GM12878 (cell line): ENCODE measurements at regions not wholly inside any gene's neighbourhood (a gene's known extent, or its start where the extent isn't known, plus 50 kb on each side); places are given as distances from the start of the nearest gene placed in this dataset.

Experiments used
- ATAC-seq: fragments of 200-7000 bp; cut with Tn5 transposase; 3 replicates; pipeline ENCODE4 v1.9.1; 2020; ENCODE audit warnings: mild to moderate bottlenecking, moderate library complexity
- BruUV-seq: library from RNA; stranded (reverse); fragments of 400-500 nt; replicated peaks from 2 replicates; lab custom pipeline; 2021; lab: Mats Ljungman, UMichigan
- CTCF ChIA-PET: fragments of 300-600 bp; sonication (Branson Sonifier 250); formaldehyde crosslinking; extraction: SDS; loops from one replicate; lab custom pipeline; 2021; ENCODE audit warnings: inconsistent platforms; lab: Yijun Ruan, JAX
- POLR2A ChIA-PET: fragments of 350-600 bp; formaldehyde crosslinking; extraction: SDS; loops from one replicate; lab custom pipeline; 2021; ENCODE audit warnings: inconsistent platforms; lab: Charles Lee
- RAD21 ChIA-PET: fragments of 300-600 bp; sonication (Branson Sonifier 250); formaldehyde crosslinking; loops from one replicate; lab custom pipeline; 2023; ENCODE audit warnings: antibody characterized with exemption; ENCODE audit not compliant: unreplicated experiment; lab: Charles Lee
- SMC1A ChIA-PET: fragments of 300-600 bp; sonication (Branson Sonifier 250); formaldehyde crosslinking; loops from one replicate; lab custom pipeline; 2023; ENCODE audit not compliant: unreplicated experiment, uncharacterized antibody; lab: Charles Lee
- DNase-seq: peaks from one replicate; pipeline ENCODE4 v3.0.0-alpha.2; 2011; ENCODE audit warnings: low read depth, low spot score
- FAIRE-seq: peaks from 3 replicates; lab custom pipeline; 2011; peaks lifted over from hg19 to GRCh38; lab: Jason Lieb, UNC
- H2AFZ ChIP-seq: 2 replicates; pipeline ENCODE4 v1.6.0; 2011; ENCODE audit warnings: low read depth, low read length, control low read depth; ENCODE audit not compliant: control insufficient read depth
- H3K27ac ChIP-seq: 2 replicates; pipeline ENCODE4 v1.5.1; 2011; ENCODE audit warnings: control low read depth; ENCODE audit not compliant: control insufficient read depth, insufficient read depth
- H3K27me3 ChIP-seq, 2 experiments: replicated peaks in 1 of 2; 2 replicates each; pipeline versions ENCODE4 v1.6.0 to v1.6.1; 2011; ENCODE audit warnings: low read length in 1 of 2; ENCODE audit not compliant: control insufficient read depth in 2 of 2, insufficient read depth in 2 of 2
- H3K36me3 ChIP-seq, 2 experiments: 2 replicates each; pipeline ENCODE4 v1.5.1; 2011; ENCODE audit warnings: low read length in 1 of 2; ENCODE audit not compliant: control insufficient read depth in 2 of 2, insufficient read depth in 2 of 2
- H3K4me1 ChIP-seq: 2 replicates; pipeline ENCODE4 v1.6.1; 2011; ENCODE audit warnings: mild to moderate bottlenecking, low read length, moderate library complexity, mixed read lengths; ENCODE audit not compliant: control insufficient read depth, insufficient read depth
- H3K4me2 ChIP-seq: 2 replicates; pipeline ENCODE4 v1.6.0; 2011; ENCODE audit warnings: control low read depth; ENCODE audit not compliant: control insufficient read depth, insufficient read depth
- H3K4me3 ChIP-seq: fragments of 200-600 bp; sonication (generic); 2 replicates; pipeline ENCODE4 v1.5.1; 2016
- H3K79me2 ChIP-seq: 2 replicates; pipeline ENCODE4 v1.6.0; 2011; ENCODE audit warnings: low read length; ENCODE audit not compliant: control insufficient read depth, insufficient read depth
- H3K9ac ChIP-seq: 2 replicates; pipeline ENCODE4 v1.8.0; 2011; ENCODE audit warnings: low read length, control low read depth, mixed read lengths; ENCODE audit not compliant: control insufficient read depth, insufficient read depth
- H3K9me3 ChIP-seq: replicated peaks from 3 replicates; pipeline ENCODE4 v1.5.1; 2011; ENCODE audit warnings: mild to moderate bottlenecking, low read length; ENCODE audit not compliant: control insufficient read depth, insufficient read depth
- H4K20me1 ChIP-seq: 2 replicates; pipeline ENCODE4 v1.6.0; 2011; ENCODE audit not compliant: control insufficient read depth, insufficient read depth
- BACH1 ChIP-seq: fragments of 450-650 bp; IDR thresholded peaks from 2 replicates; pipeline ENCODE4 v1.6.1; 2017; ENCODE audit warnings: mild to moderate bottlenecking, borderline replicate concordance
- BMI1 ChIP-seq: fragments of 450-650 bp; IDR thresholded peaks from 2 replicates; pipeline ENCODE4 v1.6.1; 2016; ENCODE audit warnings: mild to moderate bottlenecking, moderate library complexity, borderline replicate concordance
- CBX3 ChIP-seq: fragments of 200-600 bp; sonication (generic); IDR thresholded peaks from 2 replicates; pipeline ENCODE4 v1.6.1; 2016; ENCODE audit warnings: low read depth, borderline replicate concordance
- CBX5 ChIP-seq: sonication (generic); IDR thresholded peaks from 2 replicates; pipeline ENCODE4 v1.6.1; 2016; ENCODE audit warnings: low read depth, moderate library complexity, mild to moderate bottlenecking, inconsistent platforms
- E2F8 ChIP-seq: fragments of 450-650 bp; IDR thresholded peaks from 2 replicates; pipeline ENCODE4 v1.6.1; 2018; ENCODE audit warnings: mild to moderate bottlenecking, low read depth, moderate library complexity; ENCODE audit not compliant: partially characterized antibody
- ESRRA ChIP-seq: IDR thresholded peaks from 2 replicates; pipeline ENCODE4 v1.6.1; 2012; ENCODE audit warnings: mild to moderate bottlenecking, low read length, improper control_type of control experiment
- GABPA ChIP-seq: IDR thresholded peaks from 2 replicates; pipeline ENCODE4 v1.6.1; 2014; ENCODE audit warnings: antibody characterized with exemption, low read depth, mild to moderate bottlenecking, inconsistent platforms
- MEF2B ChIP-seq: fragments of 450-650 bp; IDR thresholded peaks from 2 replicates; pipeline ENCODE4 v1.6.1; 2018; ENCODE audit warnings: mild to moderate bottlenecking, moderate library complexity; ENCODE audit not compliant: partially characterized antibody, poor library complexity, severe bottlenecking
- NR2C2 ChIP-seq: IDR thresholded peaks from 2 replicates; pipeline ENCODE4 v1.6.1; 2011; ENCODE audit warnings: borderline replicate concordance, low read depth; ENCODE audit not compliant: control insufficient read depth, insufficient read length
- PML ChIP-seq: IDR thresholded peaks from 2 replicates; pipeline ENCODE4 v1.6.1; 2012; ENCODE audit warnings: low read length, inconsistent platforms
- POU2F2 ChIP-seq: IDR thresholded peaks from 3 replicates; pipeline ENCODE4 v1.6.1; 2011; ENCODE audit warnings: low read depth, mild to moderate bottlenecking, low read length, borderline replicate concordance
- PRDM15 ChIP-seq: fragments of 450-650 bp; formaldehyde crosslinking; IDR thresholded peaks from 2 replicates; pipeline ENCODE4 v1.4.0; 2020; ENCODE audit warnings: mild to moderate bottlenecking, moderate library complexity
- SMARCA5 ChIP-seq: fragments of 450-650 bp; IDR thresholded peaks from 2 replicates; pipeline ENCODE4 v1.6.1; 2017; ENCODE audit warnings: mild to moderate bottlenecking
- SUPT20H ChIP-seq: IDR thresholded peaks from 2 replicates; pipeline ENCODE4 v1.6.1; 2011; ENCODE audit warnings: low read depth, mild to moderate bottlenecking, low read length, moderate library complexity, borderline replicate concordance; ENCODE audit not compliant: control insufficient read depth
- TBL1XR1 ChIP-seq: IDR thresholded peaks from 2 replicates; pipeline ENCODE4 v1.6.1; 2012; ENCODE audit warnings: low read depth, low read length, improper control_type of control experiment
- TCF7 ChIP-seq: IDR thresholded peaks from 2 replicates; pipeline ENCODE4 v1.6.1; 2014; ENCODE audit warnings: antibody characterized with exemption, borderline replicate concordance
- WRNIP1 ChIP-seq: IDR thresholded peaks from 2 replicates; pipeline ENCODE4 v1.6.1; 2011; ENCODE audit warnings: low read depth, low read length, improper control_type of control experiment, borderline replicate concordance
- ZNF384 ChIP-seq: IDR thresholded peaks from 2 replicates; pipeline ENCODE4 v1.6.1; 2012; ENCODE audit warnings: low read depth, mild to moderate bottlenecking, low read length, improper control_type of control experiment, borderline replicate concordance
- ZZZ3 ChIP-seq: IDR thresholded peaks from 2 replicates; pipeline ENCODE4 v1.6.1; 2011; ENCODE audit warnings: low read depth; ENCODE audit not compliant: control insufficient read depth, insufficient read length
- WGBS: methylation state at CpG from one replicate; pipeline ENCODE4 v1.1.6; 2016; ENCODE audit warnings: low lambda C conversion rate; ENCODE audit not compliant: insufficient replicate concordance, insufficient coverage; ENCODE audit errors: missing lambda C conversion rate; 5-methylcytosine and 5-hydroxymethylcytosine counted together
- in situ Hi-C: fragments of 300-500 bp; cut with MboI; formaldehyde crosslinking; loops from 9 replicates; pipeline ENCODE4 v1.14.3; 2018; ENCODE audit warnings: mixed read lengths
- intact Hi-C: fragments of 100-400 bp; cut with micrococcal nuclease; formaldehyde crosslinking; loops from one replicate; pipeline ENCODE4 v1.14.2; 2022; ENCODE audit not compliant: unreplicated experiment

- ChIA-PET POLR2A (no interaction called here), CTCF (no interaction called here), RAD21 (no interaction called here)
- Histone ChIP-seq H3K27ac (no peak overlapping the region), H4K20me1 (no peaks in the 10 kb centered on the region), H3K9ac (no peak overlapping the region), H3K27me3 (no peaks in the 10 kb centered on the region; a peak in 1 of 4 replicates), H3K9me3 (no peaks in the 10 kb centered on the region), H3K36me3 (no peaks in the 10 kb centered on the region), H3K4me3 (no peak overlapping the region)
- 28% methylated on average over 8 of the region's 8 CpGs for WGBS
- DNase-seq: no peak
- intact Hi-C loops: no loop called here
- BruUV-seq: no TSS peak
- in situ Hi-C loops: no loop called here
- no peak for FAIRE-seq
- TF ChIP-seq ZZZ3 (no peak), ZNF384 (no peak), ESRRA (no peak), TCF7 (no peak), NR2C2 (no peak), SMARCA5 (no peak), BACH1 (no peak), SUPT20H (no peak), E2F8 (no peak), BMI1 (no peak), CBX3 (no peak), MEF2B (no peak), TBL1XR1 (no peak), GABPA (no peak), WRNIP1 (no peak), PML (no peak), PRDM15 (CRISPR knock-in tag) (no peak), POU2F2 (no peak), CBX5 (no peak)
- TF ChIP-seq, all 136 proteins: peak for 0
- SMC1A ChIA-PET: no interaction called here
- Histone ChIP-seq H3K79me2 (no peaks in the 10 kb centered on the region), H3K4me2 (no peak overlapping the region), H2AFZ (no peak overlapping the region), H3K4me1 (no peaks in the 10 kb centered on the region)
- no peak for ATAC-seq
These were observed 79.4 kb upstream of the ADRA2C start for GRCh38 chr4:3686753-3687152.
